ENCODE measurements at regions not wholly inside any gene's neighbourhood (a gene's known extent, or its start where the extent isn't known, plus 50 kb on each side); places are given as distances from the start of the nearest gene placed in this dataset.

DNA sequence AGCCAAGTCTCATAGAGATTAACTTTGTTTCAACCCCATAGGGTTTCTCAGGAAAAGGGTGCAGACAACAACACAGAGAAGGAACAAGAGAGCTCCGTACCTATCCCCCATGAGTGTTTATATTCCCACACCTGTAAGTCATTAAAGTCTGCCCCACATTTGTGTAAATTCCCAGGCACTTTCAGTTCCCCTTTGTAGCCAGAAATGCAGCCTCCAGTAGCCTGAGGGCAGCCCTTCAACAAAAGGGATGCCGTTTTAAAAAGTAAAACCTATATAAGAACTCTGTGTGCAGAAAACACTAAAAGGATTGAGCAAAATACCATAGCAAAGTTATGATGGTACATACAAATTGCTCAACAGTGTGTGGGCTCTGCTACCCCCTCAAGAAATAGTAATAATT lies 59.7 kb upstream of the TMEM108 start:
- H3K4me2 ChIP-seq (ENCODE audit: low read depth, low read length, poor library complexity, severe bottlenecking): no peak overlapping the region
- H3K9ac ChIP-seq (ENCODE audit: low read depth, low read length, poor library complexity, severe bottlenecking): no peak overlapping the region
- no peaks in the 10 kb centered on the region for H3K4me1 ChIP-seq (ENCODE audit: insufficient read depth, low read length, poor library complexity, severe bottlenecking)
- H3K27me3 ChIP-seq (ENCODE audit: insufficient read depth, low read length, poor library complexity, severe bottlenecking): no peaks in the 10 kb centered on the region
- H3K36me3 ChIP-seq (ENCODE audit: insufficient read depth, low read length): no peaks in the 10 kb centered on the region
- no peak for TF ChIP-seq EZH2phosphoT487 (IDR thresholded peaks at IDR 0.05; ENCODE audit: borderline replicate concordance)
- TF ChIP-seq, protein P1, sequence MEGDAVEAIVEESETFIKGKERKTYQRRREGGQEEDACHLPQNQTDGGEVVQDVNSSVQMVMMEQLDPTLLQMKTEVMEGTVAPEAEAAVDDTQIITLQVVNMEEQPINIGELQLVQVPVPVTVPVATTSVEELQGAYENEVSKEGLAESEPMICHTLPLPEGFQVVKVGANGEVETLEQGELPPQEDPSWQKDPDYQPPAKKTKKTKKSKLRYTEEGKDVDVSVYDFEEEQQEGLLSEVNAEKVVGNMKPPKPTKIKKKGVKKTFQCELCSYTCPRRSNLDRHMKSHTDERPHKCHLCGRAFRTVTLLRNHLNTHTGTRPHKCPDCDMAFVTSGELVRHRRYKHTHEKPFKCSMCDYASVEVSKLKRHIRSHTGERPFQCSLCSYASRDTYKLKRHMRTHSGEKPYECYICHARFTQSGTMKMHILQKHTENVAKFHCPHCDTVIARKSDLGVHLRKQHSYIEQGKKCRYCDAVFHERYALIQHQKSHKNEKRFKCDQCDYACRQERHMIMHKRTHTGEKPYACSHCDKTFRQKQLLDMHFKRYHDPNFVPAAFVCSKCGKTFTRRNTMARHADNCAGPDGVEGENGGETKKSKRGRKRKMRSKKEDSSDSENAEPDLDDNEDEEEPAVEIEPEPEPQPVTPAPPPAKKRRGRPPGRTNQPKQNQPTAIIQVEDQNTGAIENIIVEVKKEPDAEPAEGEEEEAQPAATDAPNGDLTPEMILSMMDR (conservative IDR thresholded peaks at IDR 0.05; ENCODE audit: low read length): no peak
- H3K9me2 ChIP-seq (replicated peaks; ENCODE audit: low read depth, low read length): no peaks in the 10 kb centered on the region
- H3F3A ChIP-seq (ENCODE audit: low read depth): no peaks in the 10 kb centered on the region
- no peaks in the 10 kb centered on the region for H3K79me2 ChIP-seq (ENCODE audit: insufficient read depth, low read length)
- no peak overlapping the region for H2AFZ ChIP-seq (ENCODE audit: low read length)
- no peaks in the 10 kb centered on the region for H3K9me3 ChIP-seq (ENCODE audit: insufficient read depth, low read depth, low read length)
- no peak overlapping the region for H3K4me3 ChIP-seq (ENCODE audit: low read length, poor library complexity, severe bottlenecking)
- H4K20me1 ChIP-seq (ENCODE audit: insufficient read depth, low read length, poor library complexity, severe bottlenecking): no peaks in the 10 kb centered on the region

DNA sequence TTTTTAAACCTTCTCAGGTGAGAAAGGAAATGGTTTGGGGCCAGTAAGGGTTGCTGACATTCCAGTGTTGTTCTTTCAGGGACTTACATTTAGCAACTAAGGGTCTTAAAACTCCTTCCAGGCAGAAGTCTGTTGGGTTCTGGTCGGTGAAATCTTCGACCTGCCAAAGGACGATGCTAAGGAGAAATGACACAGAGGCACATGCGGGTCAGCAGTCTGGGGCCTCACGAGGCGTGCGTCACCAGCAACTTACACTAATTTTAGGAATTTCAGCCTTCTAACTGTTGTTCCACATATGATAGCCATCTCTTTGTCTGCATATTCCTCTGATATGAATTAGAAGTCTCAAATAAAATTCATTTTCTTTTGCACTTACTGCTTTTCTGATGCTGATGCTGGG lies 64.1 kb upstream of the TMEM108 start:
- H3K27me3 ChIP-seq (ENCODE audit: insufficient read depth, low read length, poor library complexity, severe bottlenecking): no peaks in the 10 kb centered on the region
- no peaks in the 10 kb centered on the region for H3K4me1 ChIP-seq (ENCODE audit: insufficient read depth, low read length, poor library complexity, severe bottlenecking)
- H2AFZ ChIP-seq (ENCODE audit: low read length): no peak overlapping the region

DNA sequence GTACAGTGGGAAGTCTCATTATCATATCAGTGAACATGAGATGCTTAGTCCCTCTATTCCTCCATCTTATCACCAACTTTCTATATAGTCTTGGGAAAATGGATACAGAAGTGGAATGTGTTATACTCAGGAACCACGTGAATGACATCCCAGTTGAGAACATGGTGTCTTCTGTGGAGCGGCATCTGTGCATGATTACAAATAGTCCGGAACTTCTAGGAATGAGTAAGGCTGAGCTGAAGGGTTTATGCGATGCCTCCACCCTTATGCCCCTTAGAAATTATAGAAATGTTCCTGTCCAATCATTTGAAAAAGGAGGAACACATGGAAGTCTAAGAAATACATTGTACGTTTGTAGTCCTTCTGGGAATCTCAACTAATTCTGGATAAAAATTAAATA lies 64.8 kb upstream of the TMEM108 start:
- Histone ChIP-seq H4K20me1 (ENCODE audit: insufficient read depth, low read length, poor library complexity, severe bottlenecking) (no peaks in the 10 kb centered on the region), H3F3A (ENCODE audit: low read depth) (no peaks in the 10 kb centered on the region), H3K27me3 (ENCODE audit: insufficient read depth, low read length, poor library complexity, severe bottlenecking) (no peaks in the 10 kb centered on the region), H3K9me3 (ENCODE audit: insufficient read depth, low read depth, low read length) (no peaks in the 10 kb centered on the region), H3K79me2 (ENCODE audit: insufficient read depth, low read length) (no peaks in the 10 kb centered on the region), H3K9ac (ENCODE audit: low read depth, low read length, poor library complexity, severe bottlenecking) (no peak overlapping the region), H3K4me3 (ENCODE audit: low read length, poor library complexity, severe bottlenecking) (no peak overlapping the region), H3K9me2 (replicated peaks; ENCODE audit: low read depth, low read length) (no peaks in the 10 kb centered on the region), H3K4me2 (ENCODE audit: low read depth, low read length, poor library complexity, severe bottlenecking) (no peak overlapping the region), H3K4me1 (ENCODE audit: insufficient read depth, low read length, poor library complexity, severe bottlenecking) (no peaks in the 10 kb centered on the region), H3K36me3 (ENCODE audit: insufficient read depth, low read length) (no peaks in the 10 kb centered on the region), H2AFZ (ENCODE audit: low read length) (no peak overlapping the region)
- TF ChIP-seq EZH2phosphoT487 (IDR thresholded peaks at IDR 0.05; ENCODE audit: borderline replicate concordance): no peak
- TF ChIP-seq, protein P1 (conservative IDR thresholded peaks at IDR 0.05; ENCODE audit: low read length): no peak

More for the DNA sequence above, 64.1 kb upstream of the TMEM108 start:
- no peaks in the 10 kb centered on the region for H4K20me1 ChIP-seq (ENCODE audit: insufficient read depth, low read length, poor library complexity, severe bottlenecking)
- no peak overlapping the region for H3K4me2 ChIP-seq (ENCODE audit: low read depth, low read length, poor library complexity, severe bottlenecking)
- no peaks in the 10 kb centered on the region for H3K9me2 ChIP-seq (replicated peaks; ENCODE audit: low read depth, low read length)
- H3K79me2 ChIP-seq (ENCODE audit: insufficient read depth, low read length): no peaks in the 10 kb centered on the region
- no peak overlapping the region for H3K4me3 ChIP-seq (ENCODE audit: low read length, poor library complexity, severe bottlenecking)
- H3K9ac ChIP-seq (ENCODE audit: low read depth, low read length, poor library complexity, severe bottlenecking): no peak overlapping the region
- H3K9me3 ChIP-seq (ENCODE audit: insufficient read depth, low read depth, low read length): no peaks in the 10 kb centered on the region
- no peaks in the 10 kb centered on the region for H3K36me3 ChIP-seq (ENCODE audit: insufficient read depth, low read length)
- H3F3A ChIP-seq (ENCODE audit: low read depth): no peaks in the 10 kb centered on the region
- TF ChIP-seq EZH2phosphoT487 (IDR thresholded peaks at IDR 0.05; ENCODE audit: borderline replicate concordance): no peak
- TF ChIP-seq, protein P1 (conservative IDR thresholded peaks at IDR 0.05; ENCODE audit: low read length): no peak
